ENCODE measurements at regions not wholly inside any gene's neighbourhood (a gene's known extent, or its start where the extent isn't known, plus 50 kb on each side); places are given as distances from the start of the nearest gene placed in this dataset.
"Not testable (repeated sequence)": the region's sequence is repeated elsewhere in the genome, so short reads cannot be mapped to it uniquely, and the experiment has no call there.

DNA sequence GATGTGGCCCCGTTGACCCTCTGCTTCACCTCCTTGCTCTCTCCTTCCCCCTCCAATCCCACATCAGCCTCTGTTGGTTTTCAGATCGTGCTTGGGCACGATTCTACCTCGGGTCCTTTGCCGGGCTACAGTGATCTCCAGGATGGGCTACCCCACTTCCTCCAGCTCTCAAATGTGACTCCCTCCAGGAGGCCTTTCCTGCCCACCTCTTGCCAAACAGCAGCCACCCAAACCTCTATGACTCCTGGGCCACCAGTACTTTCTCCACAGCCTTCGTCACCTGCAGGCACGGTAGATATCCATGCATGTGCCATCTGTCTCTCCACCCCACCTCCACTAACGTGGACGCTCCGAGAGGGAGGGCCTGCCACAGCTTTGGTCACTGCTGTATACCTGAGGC is 55.9 kb upstream of the NXT1 start:
- H3K27ac ChIP-seq = no peak overlapping the region
- no peak overlapping the region for H3K4me3 ChIP-seq
- DNase-seq (ENCODE audit: low spot score) = no peak

DNA sequence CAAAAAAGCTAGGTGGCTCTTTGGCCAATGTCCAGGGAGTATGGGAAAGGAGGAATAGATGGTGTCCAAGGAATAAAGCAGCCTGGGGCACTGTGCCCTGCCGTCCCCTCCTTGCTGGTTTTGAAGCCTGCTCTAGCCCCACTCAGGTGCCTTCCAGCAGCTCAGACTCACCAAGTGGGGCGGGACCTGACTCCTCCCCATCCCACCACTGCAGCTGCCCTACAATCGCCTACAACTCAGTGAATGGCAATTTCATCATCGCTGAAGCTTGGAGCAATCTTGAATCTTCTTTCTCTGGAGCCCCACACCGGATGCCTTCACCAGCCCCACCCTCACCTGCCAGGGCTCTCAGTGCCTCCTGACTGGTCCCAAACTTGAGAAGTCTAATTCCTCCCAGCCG is 56.4 kb upstream of the NXT1 start:
- no peaks in the 10 kb centered on the region for H3K27me3 ChIP-seq
- peak overlapping the region in 1 of 2 donors; percentile 62 for H3K27ac ChIP-seq
- TF ChIP-seq, protein P1, sequence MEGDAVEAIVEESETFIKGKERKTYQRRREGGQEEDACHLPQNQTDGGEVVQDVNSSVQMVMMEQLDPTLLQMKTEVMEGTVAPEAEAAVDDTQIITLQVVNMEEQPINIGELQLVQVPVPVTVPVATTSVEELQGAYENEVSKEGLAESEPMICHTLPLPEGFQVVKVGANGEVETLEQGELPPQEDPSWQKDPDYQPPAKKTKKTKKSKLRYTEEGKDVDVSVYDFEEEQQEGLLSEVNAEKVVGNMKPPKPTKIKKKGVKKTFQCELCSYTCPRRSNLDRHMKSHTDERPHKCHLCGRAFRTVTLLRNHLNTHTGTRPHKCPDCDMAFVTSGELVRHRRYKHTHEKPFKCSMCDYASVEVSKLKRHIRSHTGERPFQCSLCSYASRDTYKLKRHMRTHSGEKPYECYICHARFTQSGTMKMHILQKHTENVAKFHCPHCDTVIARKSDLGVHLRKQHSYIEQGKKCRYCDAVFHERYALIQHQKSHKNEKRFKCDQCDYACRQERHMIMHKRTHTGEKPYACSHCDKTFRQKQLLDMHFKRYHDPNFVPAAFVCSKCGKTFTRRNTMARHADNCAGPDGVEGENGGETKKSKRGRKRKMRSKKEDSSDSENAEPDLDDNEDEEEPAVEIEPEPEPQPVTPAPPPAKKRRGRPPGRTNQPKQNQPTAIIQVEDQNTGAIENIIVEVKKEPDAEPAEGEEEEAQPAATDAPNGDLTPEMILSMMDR (IDR thresholded peaks at IDR 0.05) = no peak
- no peaks in the 10 kb centered on the region for H3K36me3 ChIP-seq
- H3K4me3 ChIP-seq = no peak overlapping the region
- no peak for DNase-seq (ENCODE audit: low spot score)
- H3K4me1 ChIP-seq = no peaks in the 10 kb centered on the region
- H3K9me3 ChIP-seq = no peaks in the 10 kb centered on the region

More for the DNA sequence above, 55.9 kb upstream of the NXT1 start:
- no peaks in the 10 kb centered on the region for H3K27me3 ChIP-seq
- no peaks in the 10 kb centered on the region for H3K36me3 ChIP-seq
- H3K4me1 ChIP-seq = no peaks in the 10 kb centered on the region
- H3K9me3 ChIP-seq = no peaks in the 10 kb centered on the region
- TF ChIP-seq, protein P1 (IDR thresholded peaks at IDR 0.05) = no peak

DNA sequence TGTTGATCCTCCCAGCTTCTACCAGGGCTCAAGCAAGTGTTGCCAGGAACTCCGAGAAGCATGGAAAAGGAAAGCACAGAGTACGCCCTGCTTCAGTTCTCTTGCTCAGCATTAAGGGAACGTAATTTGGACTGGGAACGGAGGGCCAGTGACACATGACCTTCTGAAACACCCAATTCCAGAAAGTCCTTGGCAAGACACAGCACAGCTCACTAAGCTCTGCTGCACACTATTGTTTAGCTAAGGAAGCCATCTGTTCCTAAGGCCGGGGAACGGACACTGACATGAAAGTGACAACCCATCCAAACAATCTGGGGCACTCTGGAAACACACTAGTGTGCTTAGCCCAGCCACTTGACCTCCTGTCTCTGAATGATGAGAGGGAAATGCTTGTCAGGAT is 56.9 kb upstream of the NXT1 start:
- H3K36me3 ChIP-seq = no peaks in the 10 kb centered on the region
- peak overlapping the region; percentile 19 to 62 for H3K27ac ChIP-seq
- peak; percentile 77 for DNase-seq (ENCODE audit: low spot score)
- H3K9me3 ChIP-seq = no peaks in the 10 kb centered on the region
- H3K27me3 ChIP-seq = no peaks in the 10 kb centered on the region
- TF ChIP-seq, protein P1 (IDR thresholded peaks at IDR 0.05) = no peak
- no peaks in the 10 kb centered on the region for H3K4me1 ChIP-seq
- H3K4me3 ChIP-seq = no peak overlapping the region

DNA sequence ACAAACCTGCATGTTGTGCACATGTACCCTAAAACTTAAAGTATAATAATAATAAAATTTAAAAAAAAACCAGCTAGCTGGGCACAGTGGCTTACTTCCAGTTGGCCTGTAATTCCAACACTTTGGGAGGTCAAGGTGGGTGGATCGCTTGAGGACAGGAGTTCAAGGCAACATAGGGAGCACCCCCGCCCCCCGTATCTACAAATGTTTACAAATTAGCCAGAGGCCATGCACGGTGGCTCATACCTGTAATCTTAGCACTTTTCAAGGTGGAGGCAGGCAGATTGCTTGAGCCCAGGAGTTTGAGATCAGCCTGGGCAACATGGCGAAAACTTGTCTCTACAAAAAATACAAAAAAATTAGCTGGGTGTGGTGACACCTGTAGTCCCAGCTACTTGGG is 58.3 kb upstream of the NXT1 start:
- H3K27me3 ChIP-seq; H3K4me1 ChIP-seq; H3K9me3 ChIP-seq; H3K27ac ChIP-seq; DNase-seq (ENCODE audit: low spot score); H3K36me3 ChIP-seq; H3K4me3 ChIP-seq: not testable (repeated sequence)

DNA sequence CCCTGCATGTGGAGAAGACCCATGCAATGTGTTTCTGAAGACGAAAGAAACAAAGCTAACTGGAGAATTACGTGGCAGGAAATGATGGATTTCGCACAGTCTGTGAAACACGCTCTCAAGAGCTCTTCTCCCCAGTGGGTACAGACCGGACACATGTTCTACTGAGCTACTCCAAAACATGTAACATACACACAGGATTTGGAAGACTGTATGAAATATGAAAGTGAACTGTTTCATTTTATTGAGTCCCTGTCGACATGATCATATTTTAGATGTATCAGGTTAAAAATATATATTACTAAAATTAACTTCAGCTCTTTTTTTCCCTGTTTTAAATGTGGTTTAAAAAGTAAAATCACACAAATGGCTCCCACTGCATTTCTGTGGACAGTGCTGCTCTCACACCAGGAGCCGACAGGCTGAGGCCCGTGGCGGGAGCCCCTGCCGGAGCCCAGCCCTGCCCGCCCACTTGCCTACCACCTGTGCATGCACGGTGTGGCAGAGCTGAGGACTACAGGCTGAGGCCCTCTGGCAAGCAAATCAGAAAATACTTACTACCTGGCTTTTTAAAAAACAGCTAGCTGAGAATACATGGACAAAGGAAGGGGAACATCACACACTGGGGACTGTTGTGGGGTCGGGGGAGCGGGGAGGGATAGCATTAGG is 58.9 kb upstream of the NXT1 start:
- no peak for DNase-seq (ENCODE audit: low spot score)
- no peak overlapping the region for H3K27ac ChIP-seq
- TF ChIP-seq, protein P1 (IDR thresholded peaks at IDR 0.05) = no peak
- H3K4me1 ChIP-seq = no peaks in the 10 kb centered on the region
- no peaks in the 10 kb centered on the region for H3K36me3 ChIP-seq
- no peaks in the 10 kb centered on the region for H3K9me3 ChIP-seq
- no peaks in the 10 kb centered on the region for H3K27me3 ChIP-seq
- no peak overlapping the region for H3K4me3 ChIP-seq

DNA sequence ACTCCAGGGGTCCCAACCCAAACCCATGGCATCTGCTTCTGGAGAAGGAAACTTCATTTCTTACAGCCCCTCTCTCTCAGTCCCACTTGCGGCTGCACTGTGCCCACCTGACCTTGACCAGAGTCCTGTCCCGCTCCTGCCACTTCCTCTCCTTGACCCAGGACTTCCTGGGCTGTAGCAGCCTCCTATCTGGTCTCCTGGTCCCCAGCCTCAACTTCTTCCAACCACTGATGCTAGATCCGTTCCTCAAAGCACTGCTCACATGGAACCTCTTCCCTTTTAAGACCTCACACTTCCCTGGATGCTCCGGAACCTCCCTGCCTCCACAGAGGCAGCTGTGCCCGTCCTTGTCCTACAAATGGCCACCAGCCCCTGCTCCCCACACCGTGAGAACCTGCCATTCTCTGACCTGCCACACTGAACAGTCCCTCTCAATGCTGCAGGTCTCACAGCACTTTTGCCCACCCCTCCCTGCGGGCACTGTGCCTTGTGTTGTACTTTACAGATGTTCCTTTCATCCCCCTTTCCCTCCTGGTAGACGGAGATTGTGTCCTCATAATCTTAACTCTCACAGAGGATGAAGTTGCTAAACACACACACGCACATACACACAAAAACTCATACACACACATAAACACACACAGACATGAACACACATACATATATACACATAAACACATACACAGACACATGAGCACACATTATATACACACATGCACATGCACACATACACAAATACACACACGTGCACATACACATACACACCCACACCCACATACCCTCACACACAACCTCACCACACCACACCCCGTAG is 59.6 kb upstream of the NXT1 start:
- no peak for DNase-seq (ENCODE audit: low spot score)
- H3K4me3 ChIP-seq = no peak overlapping the region
- H3K4me1 ChIP-seq = no peaks in the 10 kb centered on the region
- H3K27me3 ChIP-seq = no peaks in the 10 kb centered on the region
- no peak overlapping the region for H3K27ac ChIP-seq
- H3K9me3 ChIP-seq = no peaks in the 10 kb centered on the region
- H3K36me3 ChIP-seq = no peaks in the 10 kb centered on the region
- TF ChIP-seq, protein P1 (IDR thresholded peaks at IDR 0.05) = no peak

Data from right atrium auricular region (tissue), 2 donors.